ENCODE measurements at regions not wholly inside any gene's neighbourhood (a gene's known extent, or its start where the extent isn't known, plus 50 kb on each side); places are given as distances from the start of the nearest gene placed in this dataset.

DNA sequence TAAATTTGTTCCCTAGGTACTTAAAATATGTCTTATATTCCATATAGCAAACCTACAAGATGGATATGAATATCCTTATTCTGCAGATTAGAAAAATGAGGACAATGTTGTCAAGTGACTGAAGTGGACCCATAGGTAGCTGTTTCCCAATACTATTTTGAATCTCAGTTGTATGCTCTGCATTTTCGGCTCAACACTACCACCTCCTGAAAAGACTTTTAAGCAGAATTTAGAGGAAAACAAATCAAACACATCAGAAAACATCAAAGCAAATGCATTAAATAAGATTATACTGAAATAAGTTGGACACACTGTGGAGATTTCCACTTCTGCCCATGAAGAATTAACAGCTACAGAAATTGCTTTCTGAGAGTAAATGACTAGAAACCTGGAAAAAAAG is 488.7 kb downstream of the TRIML1 start:
- Histone ChIP-seq H3K4me1 (ENCODE audit: control insufficient read depth, insufficient read depth, low read length) (no peaks in the 10 kb centered on the region), H3K27me3 (ENCODE audit: control insufficient read depth, insufficient read depth, low read length) (no peaks in the 10 kb centered on the region), H3K36me3 (ENCODE audit: control insufficient read depth, insufficient read depth, low read length) (no peaks in the 10 kb centered on the region), H3K9me3 (ENCODE audit: control insufficient read depth, insufficient read depth, low read depth, low read length) (no peaks in the 10 kb centered on the region), H3K4me3 (ENCODE audit: low read depth in 2 of 2, low read length in 2 of 2) (no peak overlapping the region), H3K27ac (ENCODE audit: low read length) (no peak overlapping the region)
- ChIA-PET POLR2A (no interaction called here), CTCF (no interaction called here)
- no peak for ATAC-seq
- in situ Hi-C loops (cut with HindIII; ENCODE audit: low pct_unique_long_range_greater_than_20kb, low sequenced_read_pairs), result no loop called here
- intact Hi-C loops (cut with micrococcal nuclease; ENCODE audit: unreplicated experiment), result no loop called here
- DNase-seq (ENCODE audit: low read depth, low spot score), result no peak
- no TSS peak for BruUV-seq (replicated peaks)
- no peak for TF ChIP-seq SIN3A (IDR thresholded peaks at IDR 0.05; ENCODE audit: borderline replicate concordance, insufficient read depth, low read depth, low read length)
- TF ChIP-seq TCF7L2 (IDR thresholded peaks at IDR 0.05; ENCODE audit: low read depth, low read length), result no peak
- no peak for TF ChIP-seq POLR2AphosphoS5 (IDR thresholded peaks at IDR 0.05; ENCODE audit: low read depth, low read length)
- TF ChIP-seq, protein P1, sequence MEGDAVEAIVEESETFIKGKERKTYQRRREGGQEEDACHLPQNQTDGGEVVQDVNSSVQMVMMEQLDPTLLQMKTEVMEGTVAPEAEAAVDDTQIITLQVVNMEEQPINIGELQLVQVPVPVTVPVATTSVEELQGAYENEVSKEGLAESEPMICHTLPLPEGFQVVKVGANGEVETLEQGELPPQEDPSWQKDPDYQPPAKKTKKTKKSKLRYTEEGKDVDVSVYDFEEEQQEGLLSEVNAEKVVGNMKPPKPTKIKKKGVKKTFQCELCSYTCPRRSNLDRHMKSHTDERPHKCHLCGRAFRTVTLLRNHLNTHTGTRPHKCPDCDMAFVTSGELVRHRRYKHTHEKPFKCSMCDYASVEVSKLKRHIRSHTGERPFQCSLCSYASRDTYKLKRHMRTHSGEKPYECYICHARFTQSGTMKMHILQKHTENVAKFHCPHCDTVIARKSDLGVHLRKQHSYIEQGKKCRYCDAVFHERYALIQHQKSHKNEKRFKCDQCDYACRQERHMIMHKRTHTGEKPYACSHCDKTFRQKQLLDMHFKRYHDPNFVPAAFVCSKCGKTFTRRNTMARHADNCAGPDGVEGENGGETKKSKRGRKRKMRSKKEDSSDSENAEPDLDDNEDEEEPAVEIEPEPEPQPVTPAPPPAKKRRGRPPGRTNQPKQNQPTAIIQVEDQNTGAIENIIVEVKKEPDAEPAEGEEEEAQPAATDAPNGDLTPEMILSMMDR (IDR thresholded peaks at IDR 0.05), result no peak
- TF ChIP-seq, protein P2, sequence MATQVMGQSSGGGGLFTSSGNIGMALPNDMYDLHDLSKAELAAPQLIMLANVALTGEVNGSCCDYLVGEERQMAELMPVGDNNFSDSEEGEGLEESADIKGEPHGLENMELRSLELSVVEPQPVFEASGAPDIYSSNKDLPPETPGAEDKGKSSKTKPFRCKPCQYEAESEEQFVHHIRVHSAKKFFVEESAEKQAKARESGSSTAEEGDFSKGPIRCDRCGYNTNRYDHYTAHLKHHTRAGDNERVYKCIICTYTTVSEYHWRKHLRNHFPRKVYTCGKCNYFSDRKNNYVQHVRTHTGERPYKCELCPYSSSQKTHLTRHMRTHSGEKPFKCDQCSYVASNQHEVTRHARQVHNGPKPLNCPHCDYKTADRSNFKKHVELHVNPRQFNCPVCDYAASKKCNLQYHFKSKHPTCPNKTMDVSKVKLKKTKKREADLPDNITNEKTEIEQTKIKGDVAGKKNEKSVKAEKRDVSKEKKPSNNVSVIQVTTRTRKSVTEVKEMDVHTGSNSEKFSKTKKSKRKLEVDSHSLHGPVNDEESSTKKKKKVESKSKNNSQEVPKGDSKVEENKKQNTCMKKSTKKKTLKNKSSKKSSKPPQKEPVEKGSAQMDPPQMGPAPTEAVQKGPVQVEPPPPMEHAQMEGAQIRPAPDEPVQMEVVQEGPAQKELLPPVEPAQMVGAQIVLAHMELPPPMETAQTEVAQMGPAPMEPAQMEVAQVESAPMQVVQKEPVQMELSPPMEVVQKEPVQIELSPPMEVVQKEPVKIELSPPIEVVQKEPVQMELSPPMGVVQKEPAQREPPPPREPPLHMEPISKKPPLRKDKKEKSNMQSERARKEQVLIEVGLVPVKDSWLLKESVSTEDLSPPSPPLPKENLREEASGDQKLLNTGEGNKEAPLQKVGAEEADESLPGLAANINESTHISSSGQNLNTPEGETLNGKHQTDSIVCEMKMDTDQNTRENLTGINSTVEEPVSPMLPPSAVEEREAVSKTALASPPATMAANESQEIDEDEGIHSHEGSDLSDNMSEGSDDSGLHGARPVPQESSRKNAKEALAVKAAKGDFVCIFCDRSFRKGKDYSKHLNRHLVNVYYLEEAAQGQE (IDR thresholded peaks at IDR 0.05; ENCODE audit: insufficient read depth in 1 of 2, low read depth in 2 of 2, low read length in 1 of 2), result no peak

DNA sequence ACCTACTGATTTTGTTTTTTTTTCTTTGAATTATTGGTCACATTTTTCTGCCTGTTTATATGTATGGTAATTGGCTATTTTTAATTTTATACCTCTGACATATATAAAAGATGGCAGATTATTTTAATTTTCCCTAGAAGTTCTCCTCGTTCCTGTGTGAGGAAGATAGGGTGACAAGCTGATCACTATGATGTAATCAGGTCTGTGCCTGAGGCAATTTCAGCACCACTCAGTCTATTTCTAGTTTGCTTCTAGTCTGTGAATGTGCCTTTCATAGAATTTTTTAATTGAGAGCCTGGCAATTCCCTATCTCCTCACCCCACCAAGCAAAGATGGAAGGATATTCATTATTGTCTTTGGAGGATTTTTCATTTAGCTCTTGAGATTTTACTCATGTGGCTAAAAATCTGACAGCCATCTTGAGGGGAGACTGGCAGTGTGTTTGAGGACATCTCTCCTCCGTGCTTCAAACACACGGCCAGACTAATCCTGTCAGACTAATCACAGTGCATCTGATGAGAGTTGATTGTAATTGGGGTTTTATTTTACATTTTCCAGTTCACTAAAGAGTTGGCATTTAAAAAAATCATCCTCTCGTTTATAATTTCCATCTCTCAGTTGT is 500.3 kb downstream of the TRIML1 start:
- in situ Hi-C loops (cut with HindIII; ENCODE audit: low pct_unique_long_range_greater_than_20kb, low sequenced_read_pairs) (no loop called here), intact Hi-C loops (cut with micrococcal nuclease; ENCODE audit: unreplicated experiment) (no loop called here)
- no TSS peak for BruUV-seq (replicated peaks)
- Histone ChIP-seq H3K36me3 (ENCODE audit: control insufficient read depth, insufficient read depth, low read length) (no peaks in the 10 kb centered on the region), H3K4me1 (ENCODE audit: control insufficient read depth, insufficient read depth, low read length) (no peaks in the 10 kb centered on the region), H3K4me3 (ENCODE audit: low read depth in 2 of 2, low read length in 2 of 2) (no peak overlapping the region), H3K27ac (ENCODE audit: low read length) (no peak overlapping the region), H3K27me3 (ENCODE audit: control insufficient read depth, insufficient read depth, low read length) (no peaks in the 10 kb centered on the region), H3K9me3 (ENCODE audit: control insufficient read depth, insufficient read depth, low read depth, low read length) (no peaks in the 10 kb centered on the region)
- ChIA-PET POLR2A (no interaction called here), CTCF (no interaction called here)
- TF ChIP-seq POLR2AphosphoS5 (IDR thresholded peaks at IDR 0.05; ENCODE audit: low read depth, low read length) (no peak), SIN3A (IDR thresholded peaks at IDR 0.05; ENCODE audit: borderline replicate concordance, insufficient read depth, low read depth, low read length) (no peak), TCF7L2 (IDR thresholded peaks at IDR 0.05; ENCODE audit: low read depth, low read length) (no peak)
- TF ChIP-seq, protein P1 (IDR thresholded peaks at IDR 0.05), result no peak
- TF ChIP-seq, protein P2 (IDR thresholded peaks at IDR 0.05; ENCODE audit: insufficient read depth in 1 of 2, low read depth in 2 of 2, low read length in 1 of 2), result no peak
- DNase-seq (ENCODE audit: low read depth, low spot score) (no peak), ATAC-seq (no peak)
